Stimulated activated naive B cell treated with anti-CD40 and anti-IgM and Interleukin-4, amounts not matched to agents 10 μg/mL and 1 μg/mL and 100 μg/mL, for 72 hours (primary cell): ENCODE measurements at regions not wholly inside any gene's neighbourhood (a gene's known extent, or its start where the extent isn't known, plus 50 kb on each side); places are given as distances from the start of the nearest gene placed in this dataset.
"Not testable (repeated sequence)": the region's sequence is repeated elsewhere in the genome, so short reads cannot be mapped to it uniquely, and the experiment has no call there.

Source experiments
- ATAC-seq, 2 donors: fragments of 150-1000 bp; cut with Tn5 transposase; replicated peaks; 2 replicates each; pipeline ENCODE4 v1.10.0; 2021; ENCODE audit warnings: moderate library complexity in 1 of 2
- DNase-seq: peaks from one replicate; pipeline ENCODE4 v3.0.0; 2021
- H3K27ac Mint-ChIP-seq: one replicate; pipeline ENCODE4 v1.8.0; 2022; ENCODE audit warnings: mild to moderate bottlenecking, mixed read lengths
- H3K27me3 Mint-ChIP-seq, 2 donors: one replicate each; pipeline ENCODE4 v1.8.0; 2022; ENCODE audit warnings: mixed read lengths in 2 of 2
- H3K36me3 Mint-ChIP-seq, 2 donors: one replicate each; pipeline ENCODE4 v1.8.0; 2022; ENCODE audit warnings: mixed read lengths in 2 of 2, mild to moderate bottlenecking in 1 of 2
- H3K4me1 Mint-ChIP-seq, 2 donors: one replicate each; pipeline ENCODE4 v1.8.0; 2022; ENCODE audit warnings: mixed read lengths in 2 of 2, mild to moderate bottlenecking in 1 of 2
- H3K4me3 Mint-ChIP-seq, 2 donors: one replicate each; pipeline ENCODE4 v1.8.0; 2022; ENCODE audit warnings: mild to moderate bottlenecking in 2 of 2, mixed read lengths in 2 of 2, moderate library complexity in 1 of 2
- H3K9me3 Mint-ChIP-seq, 2 donors: one replicate each; pipeline ENCODE4 v1.8.0; 2022; ENCODE audit warnings: mixed read lengths in 2 of 2, mild to moderate bottlenecking in 1 of 2

DNA sequence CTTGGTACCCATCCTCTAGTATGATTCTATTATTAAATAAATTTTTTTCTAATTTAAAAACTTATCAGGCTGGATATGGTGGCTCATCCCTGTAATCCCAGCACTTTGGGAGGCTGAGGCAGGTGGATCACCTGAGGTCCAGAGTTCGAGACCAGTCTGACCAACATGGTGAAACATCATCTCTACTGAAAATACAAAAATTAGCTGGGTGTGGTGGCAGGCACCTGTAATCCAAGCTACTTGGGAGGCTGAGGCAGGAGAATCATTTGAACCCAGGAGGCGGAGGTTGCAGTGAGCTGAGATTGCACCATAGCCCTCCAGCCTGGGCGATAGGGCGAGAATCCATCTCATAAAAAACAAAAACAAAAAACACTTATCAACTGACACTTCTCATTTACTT is 639.0 kb downstream of the IRS1 start:
- not testable (repeated sequence) for H3K36me3 Mint-ChIP-seq, H3K4me1 Mint-ChIP-seq, H3K4me3 Mint-ChIP-seq, DNase-seq, ATAC-seq, H3K27ac Mint-ChIP-seq, H3K9me3 Mint-ChIP-seq, H3K27me3 Mint-ChIP-seq

DNA sequence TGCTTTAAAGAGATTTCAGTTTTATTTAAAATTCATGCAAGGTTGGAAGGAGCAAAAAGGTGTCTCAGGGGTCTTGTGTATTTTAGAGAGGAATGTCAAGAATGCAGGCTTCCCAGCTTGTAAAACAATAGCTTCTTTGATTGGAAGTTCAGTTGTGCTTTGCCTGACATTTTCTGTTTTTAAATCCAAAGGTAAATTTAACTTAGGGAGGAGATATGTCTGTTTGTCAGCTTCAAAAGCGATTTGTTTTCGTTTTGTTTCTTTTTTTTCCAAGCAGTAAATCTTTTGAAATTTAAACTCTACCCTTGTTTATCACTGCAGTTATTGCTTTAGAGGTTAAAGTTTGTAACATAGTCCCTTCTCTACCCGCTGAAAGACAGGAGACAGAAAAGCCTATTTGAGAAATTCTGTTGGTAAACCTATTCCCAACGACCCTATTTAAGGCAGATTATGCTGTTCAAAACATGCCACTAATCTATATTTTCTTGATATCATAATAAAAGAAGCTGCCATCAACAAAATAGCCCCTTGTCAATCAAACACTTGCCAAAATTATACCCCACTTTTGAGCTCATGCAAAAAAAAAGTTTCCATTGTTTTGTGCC is 639.6 kb downstream of the IRS1 start:
- no peaks in the 10 kb centered on the region for H3K4me1 Mint-ChIP-seq
- H3K27ac Mint-ChIP-seq, result no peak overlapping the region
- H3K9me3 Mint-ChIP-seq, result no peaks in the 10 kb centered on the region
- no peaks in the 10 kb centered on the region for H3K36me3 Mint-ChIP-seq
- peaks cover 0 to 8% of the 10 kb centered on the region in 2 donors for H3K27me3 Mint-ChIP-seq
- H3K4me3 Mint-ChIP-seq, result no peak overlapping the region
- no peak for DNase-seq
- no peak for ATAC-seq

DNA sequence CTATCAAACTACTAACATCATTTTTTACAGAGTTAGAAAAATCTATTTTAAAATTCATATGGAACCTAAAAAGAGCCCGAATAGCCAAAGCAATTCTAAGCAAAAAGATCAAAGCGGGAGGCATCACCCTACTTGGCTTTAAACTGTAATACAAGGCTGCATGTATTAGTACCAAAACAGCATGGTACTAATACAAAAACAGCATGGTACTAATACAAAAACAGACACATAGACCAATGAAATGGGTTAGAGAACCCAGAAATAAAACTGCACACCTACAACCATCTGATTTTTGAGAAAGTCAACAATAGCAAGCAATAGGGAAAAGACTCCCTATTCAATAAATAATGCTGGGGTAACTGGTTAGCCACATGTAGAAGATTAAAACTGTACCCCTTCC is 640.7 kb downstream of the IRS1 start:
- Mint-ChIP-seq H3K27ac (no peak overlapping the region), H3K27me3 (peaks cover 0 to 8% of the 10 kb centered on the region in 2 donors)
- no peak for ATAC-seq

DNA sequence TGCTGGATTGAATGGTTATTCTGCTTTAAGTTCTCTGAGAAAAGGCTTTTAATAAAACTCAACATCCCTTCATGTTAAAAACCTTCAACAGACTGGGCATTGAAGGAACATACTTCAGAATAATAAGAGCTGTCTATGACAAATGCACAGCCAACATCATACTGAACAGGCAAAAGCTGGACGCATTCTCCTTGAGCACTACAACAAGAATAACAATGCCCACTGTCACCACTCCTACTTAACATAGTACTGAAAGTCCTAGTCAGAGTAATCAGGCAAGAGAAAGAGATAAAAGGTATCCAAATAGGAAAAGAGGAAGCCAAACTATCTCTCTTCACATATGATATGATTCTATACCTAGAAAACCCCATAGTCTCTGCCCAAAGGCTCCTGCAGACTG is 641.4 kb downstream of the IRS1 start:
- no peak for ATAC-seq
- Mint-ChIP-seq H3K4me3 (no peak overlapping the region), H3K36me3 (no peaks in the 10 kb centered on the region), H3K4me1 (no peaks in the 10 kb centered on the region), H3K27me3 (peaks cover 0 to 8% of the 10 kb centered on the region in 2 donors), H3K9me3 (no peaks in the 10 kb centered on the region), H3K27ac (no peak overlapping the region)
- no peak for DNase-seq

More for the DNA sequence above, 640.7 kb downstream of the IRS1 start:
- no peak for DNase-seq
- Mint-ChIP-seq H3K9me3 (no peaks in the 10 kb centered on the region), H3K36me3 (no peaks in the 10 kb centered on the region), H3K4me3 (no peak overlapping the region), H3K4me1 (no peaks in the 10 kb centered on the region)

DNA sequence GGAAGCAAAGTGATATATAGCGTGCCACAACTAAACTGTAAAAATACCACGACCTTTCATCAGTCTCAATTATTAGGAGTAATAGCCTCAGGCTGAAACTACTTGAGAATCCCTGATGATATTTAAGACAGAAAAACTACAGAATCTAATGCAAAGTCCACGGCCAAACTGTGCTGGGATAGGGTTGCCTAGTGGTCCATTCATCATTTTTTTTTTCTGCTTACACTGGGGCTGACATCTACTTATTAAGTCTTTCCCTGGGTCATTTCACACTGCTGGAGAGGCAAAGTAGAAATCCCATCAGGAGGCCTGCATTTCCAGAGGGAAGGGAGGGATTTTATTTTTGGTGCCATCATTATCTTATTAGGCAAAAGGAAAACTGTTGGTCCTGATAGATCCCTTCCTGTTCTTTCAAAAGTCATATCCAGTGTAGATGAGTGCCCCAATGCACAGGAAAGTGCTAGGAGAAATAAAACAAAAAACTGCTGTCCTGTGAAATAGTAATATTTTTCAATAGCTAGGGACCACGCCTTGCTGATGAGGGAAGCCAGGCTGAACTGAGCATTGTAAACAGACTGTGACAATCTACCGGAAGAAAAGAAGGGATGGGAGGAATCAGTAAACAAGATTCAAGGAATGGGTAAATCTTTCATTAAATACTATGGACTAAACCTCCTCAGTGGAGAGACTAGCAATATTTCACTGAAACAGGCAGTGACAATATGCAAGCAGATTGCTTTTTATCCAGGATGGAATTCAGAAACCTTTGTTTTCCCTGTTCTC is 644.3 kb downstream of the IRS1 start:
- Mint-ChIP-seq H3K27ac (no peak overlapping the region), H3K9me3 (no peaks in the 10 kb centered on the region), H3K27me3 (peaks cover 0 to 8% of the 10 kb centered on the region in 2 donors), H3K4me3 (no peak overlapping the region), H3K4me1 (no peaks in the 10 kb centered on the region), H3K36me3 (no peaks in the 10 kb centered on the region)
- DNase-seq (no peak), ATAC-seq (no peak)

- H3K27me3 Mint-ChIP-seq, result peaks cover 0 to 8% of the 10 kb centered on the region in 2 donors
- H3K4me3 Mint-ChIP-seq, result no peak overlapping the region
- H3K27ac Mint-ChIP-seq, result no peak overlapping the region
- ATAC-seq, result no peak
- no peaks in the 10 kb centered on the region for H3K36me3 Mint-ChIP-seq
- no peak for DNase-seq
- no peaks in the 10 kb centered on the region for H3K9me3 Mint-ChIP-seq
- no peaks in the 10 kb centered on the region for H3K4me1 Mint-ChIP-seq
These were observed 645.0 kb downstream of the IRS1 start for GRCh38 chr2:226154610-226155009.

DNA sequence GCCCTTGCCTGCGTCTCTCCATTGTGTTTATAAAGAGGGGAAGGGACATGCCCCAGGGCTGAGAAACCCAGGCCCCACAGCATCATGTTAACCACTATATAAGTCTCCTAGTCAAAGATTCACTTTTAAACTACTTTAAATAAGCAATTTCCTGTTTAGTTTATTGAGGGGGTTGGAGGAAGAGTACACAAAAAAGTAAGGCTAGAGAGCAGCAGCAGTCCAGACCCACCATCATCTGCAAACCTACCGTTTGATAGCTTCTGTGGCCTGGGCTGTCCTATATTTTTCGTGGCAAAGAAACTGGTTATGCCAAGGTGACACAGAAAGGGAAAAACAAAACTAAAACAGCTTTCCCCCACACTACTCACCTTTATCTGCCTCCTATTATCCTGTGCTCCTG is 646.1 kb downstream of the IRS1 start:
- H3K4me3 Mint-ChIP-seq, result no peak overlapping the region
- DNase-seq (no peak), ATAC-seq (no peak)
- no peaks in the 10 kb centered on the region for H3K4me1 Mint-ChIP-seq
- no peak overlapping the region for H3K27ac Mint-ChIP-seq
- no peaks in the 10 kb centered on the region for H3K9me3 Mint-ChIP-seq
- H3K27me3 Mint-ChIP-seq, result peaks cover 0 to 7% of the 10 kb centered on the region in 2 donors
- no peaks in the 10 kb centered on the region for H3K36me3 Mint-ChIP-seq

DNA sequence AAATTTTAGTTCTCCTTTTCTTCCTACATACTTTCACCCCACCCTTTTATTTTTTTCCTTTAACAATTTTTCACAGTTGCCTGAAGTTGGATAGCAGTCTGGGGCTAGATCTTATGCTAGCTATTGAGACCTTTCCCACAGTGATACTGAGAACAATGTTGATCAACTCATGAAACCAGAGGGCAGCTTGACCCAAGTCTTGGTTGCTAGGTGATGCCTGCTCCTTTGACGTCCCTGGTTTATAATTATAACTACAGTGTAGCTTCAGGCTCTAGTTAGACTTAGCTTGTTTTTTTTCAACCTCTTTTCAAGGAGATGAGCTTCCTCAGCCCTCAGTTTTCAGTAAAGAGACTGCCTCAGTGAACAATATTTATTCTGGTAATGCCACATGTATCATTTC is 648.5 kb downstream of the IRS1 start:
- Mint-ChIP-seq H3K4me1 (no peaks in the 10 kb centered on the region), H3K27me3 (no peaks in the 10 kb centered on the region), H3K9me3 (no peaks in the 10 kb centered on the region), H3K36me3 (no peaks in the 10 kb centered on the region), H3K27ac (no peak overlapping the region), H3K4me3 (no peak overlapping the region)
- no peak for ATAC-seq
- DNase-seq, result no peak

DNA sequence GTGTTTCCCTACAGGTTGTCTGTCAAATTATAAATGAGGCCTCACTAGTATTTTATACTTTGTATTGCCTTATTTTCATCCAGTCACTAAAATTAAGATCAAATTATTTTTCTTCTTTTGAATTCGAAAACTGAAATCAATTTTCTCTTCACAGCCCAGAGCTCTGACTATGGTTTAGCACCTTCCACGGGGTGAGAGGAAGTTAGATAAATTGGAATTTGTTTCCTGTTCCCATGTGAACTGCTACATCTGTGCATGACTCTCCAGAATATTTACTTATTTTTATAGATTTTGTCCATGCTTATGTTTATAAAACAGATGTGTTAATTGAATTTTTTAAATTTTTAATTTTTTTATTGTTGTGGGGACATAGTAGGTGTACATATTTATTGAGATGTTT is 656.5 kb downstream of the IRS1 start:
- H3K4me3 Mint-ChIP-seq, result no peak overlapping the region
- no peaks in the 10 kb centered on the region for H3K36me3 Mint-ChIP-seq
- no peak overlapping the region for H3K27ac Mint-ChIP-seq
- no peaks in the 10 kb centered on the region for H3K4me1 Mint-ChIP-seq
- ATAC-seq, result no peak
- H3K9me3 Mint-ChIP-seq, result no peaks in the 10 kb centered on the region
- H3K27me3 Mint-ChIP-seq, result no peaks in the 10 kb centered on the region
- DNase-seq, result no peak

GRCh38 chr2:226142463-226142862 is 657.2 kb downstream of the IRS1 start:
- H3K4me3 Mint-ChIP-seq, result no peak overlapping the region
- H3K9me3 Mint-ChIP-seq, result no peaks in the 10 kb centered on the region
- no peaks in the 10 kb centered on the region for H3K27me3 Mint-ChIP-seq
- H3K4me1 Mint-ChIP-seq, result peaks cover 3% of the 10 kb centered on the region in 2 donors
- no peak overlapping the region for H3K27ac Mint-ChIP-seq
- no peaks in the 10 kb centered on the region for H3K36me3 Mint-ChIP-seq
- DNase-seq, result no peak
- no peak for ATAC-seq

DNA sequence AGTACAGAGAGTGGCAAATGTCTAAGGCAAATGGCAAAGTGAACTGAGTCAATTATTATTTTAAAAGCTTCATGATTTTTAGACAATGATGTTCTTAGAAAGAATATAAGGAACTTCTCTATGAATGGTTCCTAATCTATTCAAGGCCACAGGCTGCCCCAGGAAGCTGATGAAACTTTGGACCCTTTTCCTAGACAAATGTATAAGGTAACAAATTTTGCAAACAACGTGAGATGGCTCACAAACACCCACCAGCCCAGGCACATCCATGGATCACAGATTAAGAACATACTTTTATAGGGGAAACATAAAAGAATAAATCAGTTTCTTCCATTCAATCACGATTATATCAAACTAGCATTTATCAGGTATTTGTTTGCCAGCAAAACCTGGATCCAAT is 659.0 kb downstream of the IRS1 start:
- Mint-ChIP-seq H3K27me3 (no peaks in the 10 kb centered on the region), H3K9me3 (no peaks in the 10 kb centered on the region), H3K4me3 (no peak overlapping the region), H3K27ac (no peak overlapping the region), H3K4me1 (peaks cover 11 to 17% of the 10 kb centered on the region in 2 donors), H3K36me3 (no peaks in the 10 kb centered on the region)
- DNase-seq (no peak), ATAC-seq (no peak)

GRCh38 chr2:226139759-226140158 is 659.9 kb downstream of the IRS1 start:
- H3K27me3 Mint-ChIP-seq, result no peaks in the 10 kb centered on the region
- peaks cover 11 to 22% of the 10 kb centered on the region in 2 donors for H3K4me1 Mint-ChIP-seq
- no peaks in the 10 kb centered on the region for H3K9me3 Mint-ChIP-seq
- no peak overlapping the region for H3K27ac Mint-ChIP-seq
- no peak for ATAC-seq
- no peaks in the 10 kb centered on the region for H3K36me3 Mint-ChIP-seq
- no peak overlapping the region for H3K4me3 Mint-ChIP-seq
- DNase-seq, result no peak

- ATAC-seq (peak; percentile 91), DNase-seq (no peak)
- Mint-ChIP-seq H3K27ac (no peak overlapping the region), H3K9me3 (no peaks in the 10 kb centered on the region), H3K27me3 (peaks cover 0 to 6% of the 10 kb centered on the region in 2 donors), H3K4me1 (peaks cover 11 to 22% of the 10 kb centered on the region in 2 donors), H3K36me3 (no peaks in the 10 kb centered on the region), H3K4me3 (no peak overlapping the region)
These were observed 662.3 kb downstream of the IRS1 start for GRCh38 chr2:226137201-226137811.

GRCh38 chr2:226136739-226137138 is 662.9 kb downstream of the IRS1 start:
- Mint-ChIP-seq H3K4me3 (no peak overlapping the region), H3K27me3 (peaks cover 0 to 6% of the 10 kb centered on the region in 2 donors), H3K27ac (no peak overlapping the region), H3K36me3 (no peaks in the 10 kb centered on the region), H3K9me3 (no peaks in the 10 kb centered on the region), H3K4me1 (peaks cover 11 to 22% of the 10 kb centered on the region in 2 donors)
- DNase-seq (peak; percentile 4), ATAC-seq (peak; percentile 91)
